GM23248 (cell line): ENCODE measurements at regions not wholly inside any gene's neighbourhood (a gene's known extent, or its start where the extent isn't known, plus 50 kb on each side); places are given as distances from the start of the nearest gene placed in this dataset.

Experiments used
- DNase-seq: peaks from one replicate; pipeline ENCODE4 v3.0.0-alpha.2; 2015
- H2AFZ ChIP-seq: fragments of 200-600 bp; sonication (generic); 2 replicates; pipeline ENCODE4 v1.6.1; 2016; ENCODE audit warnings: antibody characterized with exemption
- H3F3A ChIP-seq: fragments of 200-600 bp; sonication (generic); 2 replicates; pipeline ENCODE4 v1.6.1; 2016; ENCODE audit warnings: mild to moderate bottlenecking, antibody characterized with exemption, mixed run types; ENCODE audit not compliant: insufficient read depth
- H3K27ac ChIP-seq: fragments of 200-600 bp; sonication (generic); 2 replicates; pipeline ENCODE4 v1.5.1; 2016; ENCODE audit warnings: mild to moderate bottlenecking
- H3K27me3 ChIP-seq: fragments of 200-600 bp; sonication (generic); replicated peaks from 2 replicates; pipeline ENCODE4 v1.6.1; 2016; ENCODE audit warnings: mild to moderate bottlenecking; ENCODE audit not compliant: insufficient read depth
- H3K36me3 ChIP-seq: fragments of 200-600 bp; sonication (generic); 2 replicates; pipeline ENCODE4 v1.6.1; 2016; ENCODE audit warnings: low read depth, mild to moderate bottlenecking
- H3K4me1 ChIP-seq: fragments of 200-600 bp; sonication (generic); 2 replicates; pipeline ENCODE4 v1.6.1; 2016; ENCODE audit warnings: mild to moderate bottlenecking; ENCODE audit not compliant: insufficient read depth
- H3K4me2 ChIP-seq: fragments of 200-600 bp; sonication (generic); one replicate; pipeline ENCODE4 v1.6.1; 2016; ENCODE audit warnings: mild to moderate bottlenecking; ENCODE audit not compliant: unreplicated experiment
- H3K4me3 ChIP-seq: fragments of 200-600 bp; sonication (generic); 2 replicates; pipeline ENCODE4 v1.5.1; 2016; ENCODE audit warnings: mild to moderate bottlenecking
- H3K79me2 ChIP-seq: fragments of 200-600 bp; sonication (generic); 2 replicates; pipeline ENCODE4 v1.6.1; 2016; ENCODE audit warnings: mild to moderate bottlenecking; ENCODE audit not compliant: insufficient read depth
- H3K9ac ChIP-seq: fragments of 200-600 bp; sonication (generic); 2 replicates; pipeline ENCODE4 v1.6.1; 2016; ENCODE audit warnings: mild to moderate bottlenecking
- H3K9me2 ChIP-seq: fragments of 200-600 bp; sonication (generic); 2 replicates; pipeline ENCODE4 v1.6.1; 2016; ENCODE audit warnings: mixed run types, mild to moderate bottlenecking, moderate library complexity; ENCODE audit not compliant: insufficient read depth
- H3K9me3 ChIP-seq: fragments of 200-600 bp; sonication (generic); one replicate; pipeline ENCODE4 v1.6.1; 2017; ENCODE audit warnings: low read depth
- H4K20me1 ChIP-seq: fragments of 200-600 bp; sonication (generic); 2 replicates; pipeline ENCODE4 v1.6.0; 2016; ENCODE audit not compliant: insufficient read depth
- EZH2 ChIP-seq: fragments of 200-600 bp; sonication (generic); IDR thresholded peaks from 2 replicates; pipeline ENCODE4 v1.6.1; 2018; ENCODE audit warnings: antibody characterized with exemption, mild to moderate bottlenecking; ENCODE audit not compliant: insufficient read depth, poor library complexity, severe bottlenecking
- EZH2phosphoT487 ChIP-seq: fragments of 200-600 bp; sonication (generic); IDR thresholded peaks from 2 replicates; pipeline ENCODE4 v1.6.1; 2018; ENCODE audit warnings: antibody characterized with exemption, moderate library complexity, mild to moderate bottlenecking, low read depth; ENCODE audit not compliant: insufficient read depth
- WGBS, 2 experiments: methylation state at CpG; one replicate each; pipeline ENCODE4 v1.1.6; 2015 to 2017; ENCODE audit warnings: low lambda C conversion rate in 2 of 2, low coverage in 1 of 2; ENCODE audit errors: missing lambda C conversion rate in 2 of 2; 5-methylcytosine and 5-hydroxymethylcytosine counted together
- in situ Hi-C: fragments of 300-500 bp; cut with MboI; formaldehyde crosslinking; loops from 2 replicates; pipeline ENCODE4 v1.15.0; 2020

- H3K4me2 ChIP-seq = no peak overlapping the region
- H4K20me1 ChIP-seq = no peaks in the 10 kb centered on the region
- H2AFZ ChIP-seq = no peak overlapping the region
- 18 to 26% methylated on average over 1 of the region's 1 CpG for WGBS, 2 experiments
- TF ChIP-seq EZH2phosphoT487 (no peak), EZH2 (no peak)
- H3K27ac ChIP-seq = no peak overlapping the region
- no peaks in the 10 kb centered on the region for H3K4me1 ChIP-seq
- no peak overlapping the region for H3K4me3 ChIP-seq
- H3K9ac ChIP-seq = no peak overlapping the region
- no peaks in the 10 kb centered on the region for H3K36me3 ChIP-seq
- DNase-seq = no peak
- in situ Hi-C loops = no loop called here
- H3K79me2 ChIP-seq = no peaks in the 10 kb centered on the region
- no peaks in the 10 kb centered on the region for H3F3A ChIP-seq
- H3K9me3 ChIP-seq = no peaks in the 10 kb centered on the region
- H3K9me2 ChIP-seq = no peaks in the 10 kb centered on the region
- H3K27me3 ChIP-seq = no peaks in the 10 kb centered on the region
Observed at GRCh38 chr5:12270914-12271313, 366.7 kb upstream of the CTNND2 start.

- no peak for DNase-seq
- H2AFZ ChIP-seq = no peak overlapping the region
- H3K4me3 ChIP-seq = no peak overlapping the region
- H4K20me1 ChIP-seq = no peaks in the 10 kb centered on the region
- H3K27ac ChIP-seq = no peak overlapping the region
- no peaks in the 10 kb centered on the region for H3F3A ChIP-seq
- no peaks in the 10 kb centered on the region for H3K9me3 ChIP-seq
- H3K4me1 ChIP-seq = no peaks in the 10 kb centered on the region
- no peak overlapping the region for H3K9ac ChIP-seq
- no peak overlapping the region for H3K4me2 ChIP-seq
- TF ChIP-seq EZH2 (no peak), EZH2phosphoT487 (no peak)
- no peaks in the 10 kb centered on the region for H3K27me3 ChIP-seq
- in situ Hi-C loops = no loop called here
- 17 to 20% methylated on average over 3 of the region's 3 CpGs for WGBS, 2 experiments
- H3K9me2 ChIP-seq = no peaks in the 10 kb centered on the region
- H3K79me2 ChIP-seq = no peaks in the 10 kb centered on the region
- no peaks in the 10 kb centered on the region for H3K36me3 ChIP-seq
Observed at GRCh38 chr5:12269164-12269563, 364.9 kb upstream of the CTNND2 start.

DNA sequence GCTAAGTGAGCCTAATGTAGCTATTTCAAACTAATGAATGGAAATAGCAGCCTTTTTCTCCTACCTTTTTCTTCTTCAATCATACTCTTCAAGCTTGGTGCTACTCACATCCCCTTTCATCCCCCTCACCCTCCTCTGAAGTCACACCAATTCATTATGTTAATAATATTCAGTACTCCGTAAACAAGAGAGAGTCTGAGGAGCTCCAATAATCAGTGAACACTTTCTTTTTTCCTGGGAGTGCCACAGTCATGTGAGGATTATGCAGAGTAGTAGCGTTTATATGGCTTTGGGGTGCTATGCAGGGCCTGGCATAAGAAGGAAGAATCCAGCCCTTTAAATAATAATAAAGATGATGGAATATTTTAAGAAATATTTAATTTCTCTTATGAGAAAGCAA is 354.3 kb upstream of the CTNND2 start:
- in situ Hi-C loops = no loop called here
- H3K4me2 ChIP-seq = no peak overlapping the region

GRCh38 chr5:12250454-12250853 is 346.2 kb upstream of the CTNND2 start:
- no peaks in the 10 kb centered on the region for H3K36me3 ChIP-seq
- no peaks in the 10 kb centered on the region for H3K9me3 ChIP-seq
- H3K9me2 ChIP-seq = no peaks in the 10 kb centered on the region
- H3K27me3 ChIP-seq = no peaks in the 10 kb centered on the region
- no peak for DNase-seq
- no peak overlapping the region for H3K4me3 ChIP-seq
- in situ Hi-C loops = no loop called here
- no peaks in the 10 kb centered on the region for H3K4me1 ChIP-seq
- H3F3A ChIP-seq = no peaks in the 10 kb centered on the region
- H4K20me1 ChIP-seq = no peaks in the 10 kb centered on the region
- no peaks in the 10 kb centered on the region for H3K79me2 ChIP-seq
- no peak overlapping the region for H3K9ac ChIP-seq
- WGBS, 2 experiments = 23 to 28% methylated on average over 2 of the region's 2 CpGs
- H3K27ac ChIP-seq = no peak overlapping the region
- TF ChIP-seq EZH2 (no peak), EZH2phosphoT487 (no peak)
- H2AFZ ChIP-seq = no peak overlapping the region
- no peak overlapping the region for H3K4me2 ChIP-seq

More for the DNA sequence above, 354.3 kb upstream of the CTNND2 start:
- Histone ChIP-seq H3K9me3 (no peaks in the 10 kb centered on the region), H4K20me1 (no peaks in the 10 kb centered on the region), H3K4me3 (no peak overlapping the region), H3K36me3 (no peaks in the 10 kb centered on the region), H3K4me1 (no peaks in the 10 kb centered on the region), H3K27ac (no peak overlapping the region), H3K27me3 (no peaks in the 10 kb centered on the region), H3K79me2 (no peaks in the 10 kb centered on the region), H3K9me2 (no peaks in the 10 kb centered on the region), H3K9ac (no peak overlapping the region), H2AFZ (no peak overlapping the region), H3F3A (no peaks in the 10 kb centered on the region)
- TF ChIP-seq EZH2phosphoT487 (no peak), EZH2 (no peak)
- 12 to 18% methylated on average over 2 of the region's 2 CpGs for WGBS, 2 experiments
- no peak for DNase-seq

GRCh38 chr5:12248831-12249230 is 344.6 kb upstream of the CTNND2 start:
- WGBS, 2 experiments = 15 to 31% methylated on average over 3 of the region's 3 CpGs
- H2AFZ ChIP-seq = no peak overlapping the region
- H3K27ac ChIP-seq = no peak overlapping the region
- H3K9me3 ChIP-seq = no peaks in the 10 kb centered on the region
- H3K27me3 ChIP-seq = no peaks in the 10 kb centered on the region
- H4K20me1 ChIP-seq = no peaks in the 10 kb centered on the region
- DNase-seq = no peak
- H3K9ac ChIP-seq = no peak overlapping the region
- no peaks in the 10 kb centered on the region for H3K4me1 ChIP-seq
- H3K4me2 ChIP-seq = no peak overlapping the region
- H3K4me3 ChIP-seq = no peak overlapping the region
- H3K79me2 ChIP-seq = no peaks in the 10 kb centered on the region
- in situ Hi-C loops = no loop called here
- TF ChIP-seq EZH2phosphoT487 (no peak), EZH2 (no peak)
- no peaks in the 10 kb centered on the region for H3K9me2 ChIP-seq
- no peaks in the 10 kb centered on the region for H3F3A ChIP-seq
- no peaks in the 10 kb centered on the region for H3K36me3 ChIP-seq
